RKO (cell line): ENCODE measurements at regions not wholly inside any gene's neighbourhood (a gene's known extent, or its start where the extent isn't known, plus 50 kb on each side); places are given as distances from the start of the nearest gene placed in this dataset.

Source experiments
- DNase-seq: peaks from one replicate; pipeline ENCODE4 v3.0.0-alpha.2; 2016; ENCODE audit warnings: low spot score

DNA sequence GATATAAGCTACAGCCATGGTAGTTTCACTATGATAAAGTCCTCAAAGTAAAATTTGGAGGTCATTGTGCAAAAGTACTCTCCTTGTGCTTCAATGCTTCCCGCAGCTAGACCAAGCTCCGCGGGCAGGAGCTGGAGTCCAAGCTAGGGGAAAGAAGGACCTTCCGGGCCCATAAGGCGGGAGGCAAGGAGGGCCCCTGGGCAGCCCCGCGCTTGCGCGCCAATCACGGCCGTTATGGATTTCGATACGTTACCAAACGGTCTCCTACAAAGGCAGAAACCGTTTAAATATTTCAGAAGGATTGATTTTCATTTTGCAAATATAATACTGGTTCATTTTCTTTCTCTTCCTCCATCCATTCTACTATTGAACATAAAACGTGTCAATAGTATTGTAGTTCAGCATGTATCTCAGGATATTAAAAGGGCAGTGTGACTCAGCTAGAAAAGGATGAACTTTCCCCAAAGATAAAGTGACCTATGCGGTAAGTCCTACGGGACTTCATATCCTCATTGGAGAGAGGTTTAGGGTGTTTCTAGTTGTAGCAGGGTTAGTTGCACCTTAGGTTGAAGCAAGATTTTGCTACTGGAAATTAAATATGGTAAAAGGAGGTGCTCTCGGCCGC is 128.0 kb downstream of the KIF20B start:
- no peak for DNase-seq

DNA sequence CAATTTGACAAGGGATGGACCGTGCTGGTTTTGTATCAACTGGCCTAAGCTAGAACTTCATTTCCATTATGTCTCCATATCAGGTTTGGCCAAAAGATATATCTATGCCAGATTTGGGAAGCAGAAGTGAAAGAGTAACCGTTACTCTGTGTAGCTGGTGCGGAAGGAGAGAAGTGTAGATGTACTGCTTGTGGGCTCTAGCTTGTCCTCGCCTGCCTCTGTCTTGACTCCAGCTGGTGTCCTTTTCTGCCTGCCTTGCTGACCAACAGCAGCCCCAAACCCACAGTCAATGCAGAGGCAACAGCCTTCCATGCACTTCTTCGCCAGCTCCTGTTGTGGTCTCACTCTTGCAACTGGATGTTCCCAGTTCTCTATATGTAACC is 128.5 kb downstream of the KIF20B start:
- no peak for DNase-seq

DNA sequence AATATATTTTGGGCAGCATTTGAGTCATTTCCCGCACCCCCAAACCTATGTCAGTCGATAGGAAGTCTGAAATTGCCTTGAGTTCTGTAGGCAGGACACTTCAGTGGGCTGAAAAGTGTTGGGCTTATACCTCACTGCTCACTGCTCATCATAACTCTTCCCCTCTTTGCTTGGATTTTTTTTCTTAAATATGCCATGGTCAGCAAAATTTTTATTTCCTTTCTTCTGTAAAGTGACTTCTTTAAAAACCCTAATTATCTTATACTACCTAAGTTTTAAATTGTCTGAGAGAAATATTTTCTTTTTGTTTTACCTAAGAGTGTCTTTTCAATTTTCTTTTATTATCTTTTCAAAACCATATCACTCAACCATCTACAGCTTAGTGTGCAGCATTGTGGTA is 129.2 kb downstream of the KIF20B start:
- no peak for DNase-seq

DNA sequence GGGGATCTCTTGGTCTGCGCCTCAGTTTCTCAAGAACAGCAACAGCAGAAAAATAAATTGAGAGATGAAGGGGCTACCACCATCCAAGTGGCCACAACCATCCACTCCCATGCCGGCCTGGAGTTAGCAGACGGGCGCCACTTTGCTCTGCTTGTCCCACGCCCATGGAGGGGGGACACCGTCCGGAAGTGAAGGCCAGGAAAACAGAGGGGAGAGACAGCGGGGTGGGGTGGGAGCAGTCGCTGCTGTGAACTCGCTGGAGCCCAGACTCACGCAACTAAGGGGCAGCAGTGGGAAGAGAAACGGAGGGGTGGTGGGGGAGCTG is 135.4 kb downstream of the KIF20B start:
- DNase-seq = no peak

DNA sequence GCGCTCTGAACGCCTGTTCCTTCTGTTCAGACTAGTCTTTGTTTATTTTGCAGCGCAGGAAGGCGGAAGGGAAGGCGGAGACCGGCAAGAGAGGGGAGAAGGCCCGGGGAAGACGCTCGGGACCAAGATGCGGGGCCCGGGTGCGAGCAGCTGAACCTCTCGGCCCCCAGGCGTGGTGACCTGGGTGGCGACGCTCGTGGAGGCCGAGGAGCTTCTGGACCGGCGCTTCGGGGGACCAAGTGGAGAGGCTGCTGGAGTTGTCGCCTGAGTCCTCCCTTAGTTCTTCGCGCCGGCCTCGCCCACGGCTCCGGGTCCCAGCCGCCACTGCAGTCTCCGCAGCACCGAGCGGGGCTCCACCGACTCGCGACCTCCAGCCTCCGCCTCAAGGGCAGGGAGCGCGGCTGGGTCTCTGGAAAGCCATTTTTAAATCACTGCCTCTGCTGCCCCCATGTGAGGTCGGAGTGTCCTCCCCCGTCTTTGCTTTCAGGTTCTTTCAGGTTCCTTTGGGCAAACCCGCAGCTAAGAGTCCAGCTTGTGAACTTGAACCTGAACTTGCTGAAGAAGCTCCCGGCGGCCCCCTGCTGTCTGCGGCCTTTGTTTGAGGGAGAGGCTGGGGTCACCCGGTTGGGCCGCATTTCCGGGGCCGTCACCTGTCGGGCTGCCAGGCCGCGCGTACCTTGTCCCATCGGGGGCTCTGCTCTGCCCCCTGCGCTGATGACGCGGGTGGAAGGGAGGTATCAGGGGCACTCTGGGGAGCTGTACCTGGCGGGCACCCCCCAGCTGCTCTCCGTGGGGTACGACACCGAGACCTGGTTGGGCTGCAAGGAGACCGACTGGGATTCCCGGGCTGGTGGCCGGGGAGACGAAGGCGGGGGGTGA is 136.0 kb downstream of the KIF20B start:
- no peak for DNase-seq

DNA sequence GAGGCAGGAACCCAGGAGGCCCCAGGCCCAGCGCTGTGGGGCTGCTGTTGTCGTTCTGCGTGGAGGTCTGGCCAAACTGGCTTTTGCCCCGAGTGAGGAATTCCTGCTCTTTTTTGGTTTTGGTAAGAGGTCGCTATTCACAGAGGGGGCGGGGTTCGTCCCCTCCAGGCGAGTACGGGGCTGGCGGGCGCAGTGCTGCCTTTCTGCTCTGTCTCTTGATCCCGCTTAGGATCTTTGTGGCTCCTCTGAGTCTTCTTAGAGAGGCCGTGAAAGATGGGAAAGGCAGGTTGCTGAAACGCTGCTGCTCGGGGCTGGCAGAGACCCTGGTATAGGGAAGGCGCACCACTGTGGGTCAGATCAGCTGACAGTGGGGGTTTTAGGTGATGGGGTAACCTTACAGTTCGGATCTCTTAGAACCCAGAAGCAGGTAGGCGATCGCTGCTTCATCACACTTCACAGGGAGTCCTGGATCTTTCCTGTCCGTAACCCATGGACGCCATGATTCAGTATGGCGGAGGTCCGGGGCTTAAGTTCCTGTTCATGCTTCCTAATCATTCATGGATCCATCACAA is 136.7 kb downstream of the KIF20B start:
- no peak for DNase-seq

DNA sequence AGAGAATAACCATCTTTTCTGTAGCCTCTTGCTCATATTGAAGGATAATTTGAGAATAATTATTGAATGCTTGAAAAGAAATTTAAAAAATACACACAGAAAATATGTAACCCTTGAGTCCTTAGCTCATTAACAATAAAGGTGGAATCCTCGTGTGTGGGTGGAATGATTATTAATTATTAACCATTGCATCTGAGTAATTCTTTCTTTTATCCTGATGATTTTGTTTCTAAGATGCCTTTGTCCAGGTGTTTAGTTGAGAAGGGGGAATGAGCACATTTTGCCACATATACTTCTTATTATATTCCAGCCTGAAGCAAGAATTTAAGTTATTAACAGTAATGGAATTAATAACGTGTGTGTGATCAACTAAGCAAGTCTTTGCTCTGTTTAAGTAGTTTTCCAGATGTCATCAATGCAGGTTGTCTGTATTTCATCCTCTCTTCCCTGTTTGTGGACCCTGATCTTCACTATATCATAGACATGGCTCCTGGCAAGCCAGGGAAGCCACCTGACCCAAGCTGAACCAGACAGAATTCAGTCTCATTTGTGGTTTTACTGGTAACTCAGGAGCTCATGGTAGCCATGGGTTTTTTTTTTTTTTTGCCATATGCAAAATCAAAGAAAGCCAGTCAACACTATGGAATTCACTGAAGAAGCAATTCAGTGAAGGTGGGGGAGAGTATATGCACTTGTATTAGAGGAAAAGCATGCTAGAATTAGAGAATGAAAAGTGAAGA is 144.3 kb downstream of the KIF20B start:
- DNase-seq = no peak

DNA sequence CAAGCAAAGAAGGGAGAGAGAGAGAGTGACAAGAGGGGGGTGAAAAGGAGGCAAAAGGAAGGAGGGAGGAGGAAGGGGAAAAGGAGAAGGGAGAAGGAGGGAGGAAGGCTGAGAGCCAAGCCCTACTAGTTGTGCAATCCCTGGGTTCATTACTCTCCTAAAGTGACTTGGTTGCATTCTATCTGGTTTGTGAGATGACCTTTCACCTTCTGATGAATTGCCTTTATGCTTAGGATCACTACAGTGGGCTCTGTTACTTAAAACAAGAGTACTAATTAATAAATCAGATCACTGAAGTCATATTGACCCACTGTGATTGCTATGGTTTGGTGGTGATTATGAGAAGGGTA is 144.9 kb downstream of the KIF20B start:
- DNase-seq = no peak

DNA sequence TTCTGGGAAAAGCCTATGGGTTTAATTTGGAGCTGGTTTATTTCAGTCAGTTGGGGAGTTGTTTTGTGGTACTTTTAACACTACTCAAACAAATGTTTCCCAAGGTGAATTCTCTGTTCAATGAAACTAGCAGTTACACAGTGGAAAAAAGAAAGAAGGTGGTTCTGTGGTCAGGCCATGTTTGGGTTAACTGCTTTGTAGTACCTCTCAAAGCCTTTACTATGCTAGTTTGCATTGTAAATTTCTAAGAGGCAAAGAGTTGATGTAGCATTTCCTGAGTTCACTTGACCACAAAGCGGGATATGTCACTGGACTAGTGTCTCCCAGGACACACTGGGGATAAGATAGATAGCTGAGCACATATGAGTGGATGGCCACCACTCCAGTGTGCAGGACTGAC is 145.4 kb downstream of the KIF20B start:
- no peak for DNase-seq

DNA sequence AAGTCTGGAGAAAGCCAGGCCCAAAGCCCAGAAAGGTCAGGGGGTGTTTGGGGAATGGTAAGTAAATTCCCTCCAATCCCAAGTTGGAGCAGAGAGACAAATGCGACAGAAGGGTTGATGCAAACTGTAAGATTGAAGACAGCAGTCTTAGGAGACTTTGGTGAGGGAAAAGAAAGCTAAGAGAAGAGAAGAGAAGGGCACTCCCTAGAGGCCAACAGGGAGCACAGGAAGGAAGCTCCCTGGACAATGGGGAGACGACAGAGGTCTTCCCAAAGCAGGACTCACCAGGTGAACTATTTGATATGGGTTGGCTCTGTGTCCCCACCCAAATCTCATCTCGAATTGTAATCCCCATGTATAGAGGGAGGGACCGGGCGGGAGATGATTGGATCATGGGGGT is 151.5 kb downstream of the KIF20B start:
- DNase-seq = no peak

DNA sequence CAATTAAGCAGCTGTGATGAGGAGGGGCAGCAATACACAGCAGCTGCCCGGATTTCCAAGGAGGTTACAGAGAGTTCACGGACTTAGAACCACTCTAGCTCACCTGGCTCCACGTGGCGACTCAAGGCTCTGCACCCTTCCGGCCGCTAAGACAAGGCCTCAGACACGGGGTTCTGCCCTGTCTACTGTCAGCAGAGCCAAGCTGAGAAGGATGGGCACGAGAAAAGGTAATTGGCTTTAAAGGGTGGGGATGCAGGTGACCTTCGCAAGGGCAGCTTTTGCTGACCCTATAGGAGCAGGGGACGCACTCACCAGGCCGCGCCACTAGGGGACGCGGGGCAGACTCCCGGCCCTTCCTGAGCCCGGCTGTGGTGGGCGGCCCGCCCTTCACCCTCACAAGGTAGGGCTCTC is 152.4 kb downstream of the KIF20B start:
- no peak for DNase-seq

DNA sequence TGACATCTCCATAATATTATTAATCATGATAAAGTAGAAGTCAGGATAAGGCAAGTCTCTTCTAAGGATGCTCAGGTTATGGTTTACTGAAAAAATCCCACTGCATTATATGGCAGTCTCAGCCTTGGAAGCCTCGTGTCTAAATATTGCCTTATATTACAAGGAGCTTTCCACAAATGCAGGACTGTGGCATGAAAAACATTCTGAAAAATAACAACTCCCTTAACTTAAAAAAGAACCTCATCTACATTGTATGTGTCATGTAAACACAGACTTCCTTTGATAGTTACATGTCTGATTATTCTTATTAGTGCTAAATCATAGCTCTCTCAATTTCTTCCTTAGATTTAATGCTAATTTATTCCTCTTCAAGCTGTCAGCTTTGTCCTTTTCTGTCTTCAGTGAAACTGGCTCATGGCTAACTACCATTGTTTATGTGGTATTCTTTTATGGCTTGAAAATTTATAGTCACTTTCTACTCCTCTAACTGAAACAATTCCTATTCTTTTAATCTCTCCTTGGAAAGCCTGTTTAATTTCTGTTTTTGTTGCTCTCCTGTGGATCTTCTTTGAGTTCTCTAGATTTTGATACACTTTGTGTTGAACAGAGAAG is 156.1 kb downstream of the KIF20B start:
- no peak for DNase-seq

DNA sequence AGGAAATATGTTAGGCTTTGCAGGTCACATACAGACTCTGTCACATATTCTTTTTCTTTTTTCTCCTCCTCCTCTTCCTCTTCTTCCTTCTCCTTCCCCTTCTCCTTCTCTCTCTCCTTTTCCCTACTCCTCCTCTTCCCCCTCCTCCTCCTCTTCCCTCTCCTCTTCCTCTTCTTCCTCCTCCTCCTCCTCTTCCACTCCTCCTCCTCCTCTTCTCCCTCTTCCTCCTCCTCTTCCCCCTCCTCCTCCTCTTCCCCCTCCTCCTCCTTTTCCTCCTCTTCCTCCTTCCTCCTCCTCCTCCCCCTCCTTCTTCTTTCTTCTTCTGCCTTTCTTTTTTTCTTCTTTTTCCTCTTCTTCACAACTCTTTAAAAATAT is 159.8 kb downstream of the KIF20B start:
- no peak for DNase-seq

DNA sequence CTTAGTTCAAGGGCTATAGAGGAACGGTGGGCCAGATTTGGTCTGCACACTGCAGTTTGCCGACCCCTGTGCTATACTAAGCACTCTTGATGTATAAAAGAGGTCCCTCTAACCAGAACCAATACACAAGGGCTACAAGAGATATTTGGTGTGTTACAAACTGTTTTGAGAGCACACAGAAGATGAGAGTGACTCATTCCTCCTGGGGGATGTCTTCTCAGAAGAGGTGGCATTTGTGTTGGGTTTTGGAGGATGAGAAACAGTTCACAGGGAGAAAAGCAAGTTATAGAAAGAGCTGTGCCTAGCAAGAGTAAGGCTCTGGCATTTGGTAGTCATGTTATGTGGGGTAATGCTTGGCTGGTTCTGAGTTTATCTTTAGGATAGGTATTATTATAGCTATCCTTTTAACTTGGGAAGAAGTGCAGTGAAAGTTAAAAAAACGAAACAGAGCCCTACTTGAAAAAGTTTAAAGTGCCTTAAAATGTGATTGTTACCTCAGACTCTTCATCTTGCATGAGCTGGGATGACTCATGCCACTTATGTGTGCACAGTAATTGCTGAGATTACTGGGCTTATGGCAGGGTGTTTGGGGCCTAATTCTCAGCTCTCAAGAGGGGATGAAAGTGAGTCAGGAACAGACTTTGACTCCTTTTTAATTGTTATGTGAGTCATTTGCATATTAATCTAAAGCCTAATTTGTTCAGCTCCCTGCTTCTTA is 160.4 kb downstream of the KIF20B start:
- DNase-seq = peak; percentile 69

DNA sequence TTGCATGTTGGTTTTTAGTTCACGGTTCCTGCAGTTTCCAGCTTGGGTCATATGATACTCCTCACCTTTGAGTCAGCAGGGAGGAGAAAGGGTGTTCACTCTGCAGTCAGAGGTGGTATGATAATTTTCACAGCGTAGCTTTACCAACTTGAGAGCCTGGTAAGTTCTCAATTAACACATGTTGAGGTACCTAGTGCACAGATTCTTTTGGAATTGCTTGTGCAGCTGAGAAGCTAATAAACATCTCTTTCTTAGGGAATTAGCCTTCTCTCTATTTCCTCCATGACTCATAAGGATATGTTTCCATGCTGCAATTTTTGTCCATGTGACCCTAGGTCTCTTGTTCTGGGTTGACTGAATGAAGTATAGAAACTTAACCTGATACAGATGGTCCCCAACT is 166.6 kb downstream of the KIF20B start:
- DNase-seq = no peak

DNA sequence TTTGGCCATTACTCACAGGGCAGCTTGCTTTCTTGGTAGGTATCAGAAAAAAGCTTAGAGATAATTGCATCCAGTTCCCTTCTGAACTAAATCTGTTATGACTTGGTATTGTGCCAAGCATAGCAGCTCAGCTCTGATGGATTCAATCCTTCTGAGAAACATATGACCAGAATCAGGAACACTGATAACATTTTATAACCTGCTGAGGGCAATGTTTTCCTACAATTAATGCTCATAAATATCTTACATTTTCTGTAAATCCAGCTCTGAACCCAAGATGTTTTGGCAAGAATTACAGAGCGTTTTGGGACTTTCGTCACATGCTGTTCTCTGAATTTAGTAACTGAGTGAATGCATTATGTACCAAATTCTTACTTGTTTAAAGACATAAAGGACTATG is 167.8 kb downstream of the KIF20B start:
- no peak for DNase-seq

DNA sequence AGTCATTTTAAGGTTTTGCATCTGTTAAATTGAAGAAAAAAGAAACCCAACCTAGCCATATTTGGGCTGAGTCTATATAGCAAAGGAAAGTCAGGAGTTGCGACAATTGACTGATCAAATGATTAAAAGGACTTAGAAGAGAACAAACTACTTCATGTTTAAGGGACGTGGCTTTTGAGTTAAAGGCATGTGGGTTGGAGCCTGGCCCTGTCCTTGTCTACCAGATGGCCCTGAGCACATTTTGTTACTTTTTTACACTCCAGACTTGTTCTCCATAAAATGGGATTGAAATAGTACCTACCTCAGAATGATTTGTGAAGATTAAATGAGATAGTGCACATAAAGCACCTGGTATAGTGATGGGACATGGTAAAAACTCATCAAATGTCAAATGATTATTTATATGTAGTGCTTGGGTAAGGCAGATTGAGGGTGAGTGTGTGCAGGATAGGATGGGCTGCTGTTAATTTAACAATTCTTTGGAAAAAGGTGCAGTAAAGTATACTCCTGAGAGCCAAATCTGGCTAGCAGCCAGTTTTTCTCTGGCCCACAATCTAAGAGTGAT is 168.3 kb downstream of the KIF20B start:
- DNase-seq = no peak

DNA sequence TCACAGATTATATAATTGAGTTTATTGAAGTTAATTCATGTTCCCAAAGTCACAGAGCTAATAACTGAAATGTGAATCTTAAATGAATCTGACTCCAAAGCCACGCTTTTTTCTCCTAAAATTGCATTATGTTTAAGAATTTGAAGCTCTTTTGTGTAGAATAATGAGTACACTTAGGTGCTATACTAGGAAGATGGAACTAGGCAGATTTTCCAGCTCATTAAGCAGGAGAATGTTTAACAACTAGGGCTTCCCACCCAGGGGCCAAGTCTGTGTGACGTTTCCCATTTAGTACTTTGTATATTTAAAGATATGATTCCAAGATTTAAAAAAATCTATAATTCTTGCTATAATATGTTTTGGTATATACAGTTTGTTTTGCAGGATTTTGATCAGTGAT is 169.5 kb downstream of the KIF20B start:
- DNase-seq = no peak

DNA sequence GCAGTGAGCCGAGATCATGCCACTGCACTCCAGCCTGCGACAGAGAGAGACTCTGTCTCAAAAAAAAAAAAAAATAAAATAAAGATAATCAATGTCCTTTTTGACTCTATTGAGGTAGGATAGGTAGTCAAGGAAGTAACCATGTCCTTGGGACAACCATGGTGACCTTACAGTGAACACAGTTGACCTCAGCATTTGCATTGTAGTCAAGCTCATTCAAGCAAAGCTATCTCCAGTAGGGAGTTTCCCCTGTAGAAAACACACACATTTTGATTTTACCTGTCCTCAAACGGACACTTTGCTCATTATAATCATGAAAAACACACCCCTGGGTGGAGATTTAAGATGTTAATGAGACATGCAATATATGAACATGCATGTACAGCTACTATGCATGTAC is 171.7 kb downstream of the KIF20B start:
- DNase-seq = no peak

DNA sequence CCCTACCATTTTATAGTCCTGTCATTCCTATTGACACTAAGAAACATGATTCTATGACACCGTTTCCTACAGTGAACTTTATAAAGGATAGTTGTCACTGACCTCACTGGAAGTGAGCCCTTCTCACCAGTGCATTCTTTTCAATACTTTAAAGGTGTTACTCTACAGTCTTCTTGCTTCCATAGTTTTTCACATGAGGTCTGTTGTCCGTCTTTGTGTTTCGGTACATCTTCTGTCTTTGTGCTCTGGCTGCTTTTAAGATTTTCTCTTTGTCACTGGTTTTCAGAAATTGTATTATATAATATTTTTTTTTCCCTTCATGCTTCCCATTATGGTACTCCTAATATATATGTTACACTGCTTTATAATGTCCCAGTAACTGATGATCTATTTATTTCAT is 174.2 kb downstream of the KIF20B start:
- DNase-seq = no peak

DNA sequence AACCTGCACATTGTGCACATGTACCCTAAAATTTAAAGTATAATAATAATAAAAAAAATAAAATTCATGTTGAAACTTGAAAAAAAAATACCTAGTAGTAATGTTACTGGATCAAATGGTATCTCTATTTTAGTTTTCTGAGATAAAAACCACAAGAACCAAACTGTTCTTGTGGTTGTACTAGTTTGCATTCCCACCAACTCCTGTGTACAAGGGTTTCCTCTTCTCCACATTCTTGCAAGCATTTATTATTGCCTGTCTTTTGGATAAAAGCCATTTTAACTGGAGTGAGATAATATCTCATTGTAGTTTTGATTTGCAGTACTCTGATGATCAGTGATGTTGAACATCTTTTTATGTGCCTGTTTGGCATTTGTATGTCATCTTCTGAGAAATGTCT is 177.7 kb downstream of the KIF20B start:
- no peak for DNase-seq

DNA sequence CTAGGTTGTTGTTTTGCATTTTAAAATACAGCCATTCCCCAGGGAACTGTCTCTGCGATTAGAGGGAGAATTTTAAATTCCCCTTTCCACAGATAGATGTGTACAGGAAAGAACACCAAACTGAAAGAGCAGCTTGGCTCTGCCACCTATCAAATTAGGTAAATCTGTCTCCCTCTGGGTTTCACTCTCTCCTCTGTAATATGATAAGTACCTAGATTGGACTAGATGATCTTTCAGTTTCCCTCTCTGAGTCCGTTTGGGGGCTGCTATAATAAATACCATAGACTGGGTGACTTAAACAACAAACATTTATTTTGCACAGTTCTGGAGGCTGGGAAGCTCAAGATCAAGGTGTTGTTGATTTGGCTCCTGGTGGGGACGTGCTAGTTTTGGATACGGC is 186.0 kb downstream of the KIF20B start:
- no peak for DNase-seq
